Suppressor macrophage (primary cell): ENCODE measurements at regions not wholly inside any gene's neighbourhood (a gene's known extent, or its start where the extent isn't known, plus 50 kb on each side); places are given as distances from the start of the nearest gene placed in this dataset.

Experiments used
- DNase-seq, 4 experiments: peaks; one replicate each; pipeline ENCODE4 v3.0.0-alpha.2; 2020 to 2022

- DNase-seq: no peak
Measured at GRCh38 chr3:11089931-11090330, 64.4 kb upstream of the HRH1 start.

- DNase-seq: no peak
Measured at GRCh38 chr3:11090551-11090950, 63.7 kb upstream of the HRH1 start.

GRCh38 chr3:11091088-11091590 lies 63.2 kb upstream of the HRH1 start:
- no peak for DNase-seq

GRCh38 chr3:11091791-11092190 lies 62.5 kb upstream of the HRH1 start:
- no peak for DNase-seq

- no peak for DNase-seq
Measured at GRCh38 chr3:11093823-11094340, 60.4 kb upstream of the HRH1 start.

- peak in 1 of 4 experiments; percentile 12 for DNase-seq
Measured at GRCh38 chr3:11095932-11096265, 58.4 kb upstream of the HRH1 start.

- DNase-seq: peak; percentile 83 to 89 (median 88)
Measured at GRCh38 chr3:11096266-11097139, 57.8 kb upstream of the HRH1 start.

- no peak for DNase-seq
Measured at GRCh38 chr3:11099306-11099705, 55.0 kb upstream of the HRH1 start.
